ENCODE measurements at regions not wholly inside any gene's neighbourhood (a gene's known extent, or its start where the extent isn't known, plus 50 kb on each side); places are given as distances from the start of the nearest gene placed in this dataset.
A peak's percentile ranks its signal among the peaks of the same experiment; 100 is the strongest.

GRCh38 chr21:38702196-38702595 lies 103.5 kb upstream of the ETS2 start:
- DNase-seq (ENCODE audit: low read depth): no peak

DNA sequence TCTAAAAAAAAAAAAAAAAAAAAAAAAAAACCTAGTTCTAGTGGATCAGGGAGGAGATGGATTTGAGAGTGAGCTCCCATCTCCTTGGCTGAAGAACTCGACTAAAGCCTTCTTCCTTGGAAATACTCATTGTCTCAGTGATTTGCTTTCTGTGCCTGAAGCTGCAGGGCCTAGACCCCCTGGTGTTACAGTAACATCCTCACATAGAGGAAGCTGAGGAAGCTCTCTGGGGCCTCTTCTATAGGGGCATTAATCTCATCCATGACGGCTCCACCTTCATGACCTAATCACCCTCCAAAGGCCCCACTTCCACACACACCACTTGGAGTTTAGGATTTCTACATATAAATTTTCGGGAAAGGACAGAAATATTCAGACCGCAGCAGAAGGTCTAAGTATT lies 95.9 kb upstream of the ETS2 start:
- DNase-seq (ENCODE audit: low read depth): no peak

- DNase-seq (ENCODE audit: low read depth): no peak
These were observed 93.7 kb upstream of the ETS2 start for GRCh38 chr21:38712071-38712470.

GRCh38 chr21:38712664-38713063 lies 93.1 kb upstream of the ETS2 start:
- DNase-seq (ENCODE audit: low read depth): no peak

- no peak for DNase-seq (ENCODE audit: low read depth)
These were observed 91.5 kb upstream of the ETS2 start for GRCh38 chr21:38714039-38714817.

DNA sequence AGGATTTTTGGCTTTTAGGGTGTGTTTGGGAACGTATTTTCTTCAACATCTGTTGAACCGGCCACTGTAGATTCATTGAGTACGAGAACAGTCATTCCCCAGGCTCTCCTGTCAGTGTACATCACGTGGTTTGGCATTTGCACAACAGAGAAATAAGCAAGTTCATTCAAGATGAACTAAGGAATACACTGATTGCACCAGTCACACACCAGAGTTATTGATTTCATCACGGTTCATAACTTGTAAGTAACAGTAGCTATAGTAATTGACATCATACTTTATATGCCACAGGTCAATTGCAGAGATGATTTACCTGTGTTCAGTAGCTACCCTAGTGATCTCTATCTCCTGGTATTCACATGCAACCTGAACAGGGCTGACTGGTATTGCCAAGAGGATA lies 90.7 kb upstream of the ETS2 start:
- DNase-seq (ENCODE audit: low read depth): no peak

DNA sequence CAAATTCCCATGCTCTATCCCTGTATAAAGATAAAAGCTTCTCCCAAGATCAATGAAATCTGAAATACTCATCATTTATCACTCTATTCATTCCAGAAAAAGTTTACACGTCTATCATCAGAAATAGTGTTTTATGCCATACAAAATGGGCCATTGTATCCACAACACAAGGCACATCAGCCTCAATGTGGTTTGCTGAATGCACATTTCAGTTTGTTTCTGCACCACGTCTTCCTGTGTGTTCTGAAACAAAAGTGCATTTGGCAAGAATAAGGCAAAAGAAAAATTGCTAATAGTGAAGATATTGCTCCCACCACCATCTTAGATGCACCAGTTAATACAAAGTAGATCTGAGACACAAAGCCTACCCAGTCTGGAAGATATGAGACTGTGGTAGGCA lies 89.6 kb upstream of the ETS2 start:
- no peak for DNase-seq (ENCODE audit: low read depth)

DNA sequence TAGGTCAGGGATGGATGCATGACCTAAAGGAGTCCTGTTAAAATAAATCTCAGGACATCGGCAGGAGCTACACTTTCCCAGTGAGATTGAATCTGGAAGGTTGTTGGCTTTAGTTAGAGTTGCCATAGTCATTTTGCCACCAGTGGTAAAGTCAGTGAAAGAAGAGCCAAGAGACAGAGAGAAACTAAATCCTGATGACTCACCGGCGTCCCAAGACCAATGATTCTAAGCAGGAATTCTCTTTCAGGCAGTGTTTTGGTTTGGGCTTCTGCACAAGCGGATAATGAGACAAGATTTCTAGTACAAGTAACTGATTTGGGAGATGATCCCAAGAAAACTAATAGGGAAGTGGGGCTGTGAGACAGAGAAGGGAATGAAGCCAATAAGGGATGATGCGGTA lies 88.8 kb upstream of the ETS2 start:
- no peak for DNase-seq (ENCODE audit: low read depth)

- DNase-seq (ENCODE audit: low read depth): no peak
These were observed 87.2 kb upstream of the ETS2 start for GRCh38 chr21:38718481-38718880.

- DNase-seq (ENCODE audit: low read depth): no peak
These were observed 85.7 kb upstream of the ETS2 start for GRCh38 chr21:38720074-38720473.

GRCh38 chr21:38721055-38721454 lies 84.7 kb upstream of the ETS2 start:
- no peak for DNase-seq (ENCODE audit: low read depth)

GRCh38 chr21:38721958-38722357 lies 83.8 kb upstream of the ETS2 start:
- DNase-seq (ENCODE audit: low read depth): no peak

GRCh38 chr21:38725196-38726157 lies 80.3 kb upstream of the ETS2 start:
- no peak for DNase-seq (ENCODE audit: low read depth)

DNA sequence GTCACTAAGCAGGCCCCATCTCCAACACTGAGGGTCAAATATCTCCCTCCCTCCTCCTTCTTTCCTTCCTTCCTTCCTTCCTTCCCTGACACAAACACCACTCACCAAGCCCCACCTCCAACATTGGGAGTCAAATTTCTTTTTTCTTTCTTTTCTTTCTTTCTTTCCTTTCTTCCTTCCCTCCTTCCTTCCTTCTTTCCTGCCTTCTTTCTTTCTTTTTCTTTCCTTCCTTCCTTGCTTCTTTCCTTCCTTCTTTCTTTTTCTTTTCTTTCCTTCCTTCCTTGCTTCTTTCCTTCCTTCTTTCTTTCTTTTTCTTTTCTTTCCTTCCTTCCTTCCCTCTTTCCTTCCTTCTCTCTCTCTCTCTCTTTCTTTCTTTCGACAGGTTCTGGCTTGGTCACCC lies 79.2 kb upstream of the ETS2 start:
- DNase-seq (ENCODE audit: low read depth): no peak

- no peak for DNase-seq (ENCODE audit: low read depth)
These were observed 76.4 kb upstream of the ETS2 start for GRCh38 chr21:38729291-38729690.

GRCh38 chr21:38729754-38730379 lies 75.9 kb upstream of the ETS2 start:
- DNase-seq (ENCODE audit: low read depth): no peak

GRCh38 chr21:38733972-38734546 lies 71.7 kb upstream of the ETS2 start:
- peak; percentile 50 for DNase-seq (ENCODE audit: low read depth)

- DNase-seq (ENCODE audit: low read depth): no peak
These were observed 70.9 kb upstream of the ETS2 start for GRCh38 chr21:38734646-38735365.

DNA sequence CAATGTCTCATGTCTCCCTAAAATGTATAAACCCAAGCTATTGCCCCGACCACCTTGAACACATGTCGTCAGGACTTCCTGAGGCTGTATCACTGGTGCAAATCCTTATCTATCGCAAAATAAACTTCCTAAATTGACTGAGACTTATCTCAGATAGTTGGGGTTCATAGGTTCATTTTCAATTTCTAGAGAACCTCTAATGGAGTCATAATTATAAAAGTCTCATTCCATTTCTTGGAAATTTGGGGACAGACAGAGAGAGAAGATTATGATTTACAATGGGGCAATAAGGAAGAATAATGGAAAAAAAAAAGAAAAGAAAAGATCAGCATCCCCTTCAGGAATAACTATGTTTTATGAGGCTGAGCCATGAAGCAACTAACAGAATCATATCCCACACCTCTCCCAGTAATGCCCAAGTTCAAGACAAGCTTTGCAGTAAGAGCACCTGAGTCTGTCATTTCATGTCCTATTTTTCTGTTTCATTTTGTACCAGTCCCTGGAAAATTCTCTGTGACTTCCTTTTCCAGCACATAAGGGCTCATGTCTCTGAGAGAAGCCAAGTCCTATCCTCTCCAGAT lies 70.0 kb upstream of the ETS2 start:
- DNase-seq (ENCODE audit: low read depth): no peak

GRCh38 chr21:38740090-38740489 lies 65.6 kb upstream of the ETS2 start:
- DNase-seq (ENCODE audit: low read depth): no peak

Measured in activated T-helper 1 cell treated with Interleukin-2 at 50 U/mL for 16 hours (primary cell).